Activated CD4-positive, alpha-beta T cell treated with anti-CD3 and anti-CD28 coated beads, Interleukin-2, amount 10 ng/mL, durations not matched to agents 7 days and 5 days (primary cell): ENCODE measurements at regions not wholly inside any gene's neighbourhood (a gene's known extent, or its start where the extent isn't known, plus 50 kb on each side); places are given as distances from the start of the nearest gene placed in this dataset.

ENCODE experiments used
- CTCF ChIA-PET: fragments of 350-600 bp; sonication (Branson Sonifier 250); formaldehyde crosslinking; loops from one replicate; lab custom pipeline; 2021; ENCODE audit warnings: antibody characterized with exemption; lab: Charles Lee
- POLR2A ChIA-PET: fragments of 350-600 bp; sonication (Branson Sonifier 250); formaldehyde crosslinking; loops from one replicate; lab custom pipeline; 2021; ENCODE audit warnings: antibody characterized with exemption; lab: Charles Lee
- DNase-seq: peaks from one replicate; pipeline ENCODE4 v3.0.0-alpha.2; 2020
- H3K27ac Mint-ChIP-seq: one replicate; pipeline ENCODE4 v1.8.0; 2021; ENCODE audit warnings: mild to moderate bottlenecking, moderate library complexity, mixed read lengths
- H3K27me3 Mint-ChIP-seq: one replicate; pipeline ENCODE4 v1.8.0; 2021; ENCODE audit warnings: mixed read lengths
- H3K36me3 Mint-ChIP-seq: one replicate; pipeline ENCODE4 v1.8.0; 2021; ENCODE audit warnings: low read depth, mixed read lengths
- H3K4me1 Mint-ChIP-seq: one replicate; pipeline ENCODE4 v1.8.0; 2021; ENCODE audit warnings: mixed read lengths
- H3K4me3 Mint-ChIP-seq: one replicate; pipeline ENCODE4 v1.8.0; 2021; ENCODE audit warnings: mild to moderate bottlenecking, moderate library complexity, mixed read lengths
- H3K9me3 Mint-ChIP-seq: one replicate; pipeline ENCODE4 v1.8.0; 2021; ENCODE audit warnings: mixed read lengths

DNA sequence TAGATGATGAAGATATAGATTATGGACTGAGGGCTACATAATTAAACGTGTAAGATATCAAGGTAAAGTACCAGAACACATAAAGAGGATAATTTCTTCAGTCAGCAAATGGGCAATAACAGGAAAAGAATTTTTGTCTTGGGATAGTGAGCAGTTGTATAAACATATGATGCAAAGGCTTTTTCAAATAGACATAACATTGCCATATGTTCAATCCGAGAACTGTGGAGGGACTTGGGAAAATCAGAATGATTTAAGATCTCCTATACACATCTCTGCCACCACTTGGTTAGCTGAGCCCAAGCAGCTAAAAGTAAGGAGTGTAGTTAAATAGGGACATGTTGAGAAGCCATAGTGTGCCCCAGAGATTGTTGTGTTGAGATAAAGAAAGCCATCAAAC is 287.6 kb upstream of the ZNF521 start:
- Mint-ChIP-seq H3K9me3 (peaks cover 2% of the 10 kb centered on the region), H3K27ac (no peak overlapping the region), H3K36me3 (no peaks in the 10 kb centered on the region), H3K27me3 (no peaks in the 10 kb centered on the region), H3K4me1 (no peaks in the 10 kb centered on the region), H3K4me3 (no peak overlapping the region)
- ChIA-PET CTCF (no interaction called here), POLR2A (no interaction called here)
- DNase-seq = no peak

DNA sequence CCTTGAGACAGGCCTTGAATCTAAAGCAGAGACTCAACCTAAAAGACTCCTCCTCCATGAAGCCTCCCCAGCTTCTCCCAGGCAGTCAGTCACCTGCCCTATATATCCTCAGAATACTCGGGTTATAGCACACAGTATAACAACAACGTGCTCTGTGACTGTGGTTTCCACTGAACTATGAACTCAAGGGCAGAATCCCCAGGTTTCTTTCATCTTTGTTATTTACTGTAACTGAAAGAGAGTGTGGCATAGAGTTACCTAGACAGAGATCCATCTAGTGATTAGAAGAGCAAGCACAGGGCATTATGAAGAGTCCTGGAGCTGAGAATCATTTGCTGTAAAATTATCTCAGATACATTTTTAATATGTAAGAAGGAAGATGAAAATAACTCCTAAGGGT is 281.6 kb upstream of the ZNF521 start:
- DNase-seq = no peak

GRCh38 chr18:25630682-25631081 is 278.7 kb upstream of the ZNF521 start:
- peaks cover 13% of the 10 kb centered on the region for H3K9me3 Mint-ChIP-seq
- no peak for DNase-seq
- H3K27me3 Mint-ChIP-seq = no peaks in the 10 kb centered on the region
- ChIA-PET CTCF (no interaction called here), POLR2A (no interaction called here)
- H3K36me3 Mint-ChIP-seq = no peaks in the 10 kb centered on the region
- no peak overlapping the region for H3K27ac Mint-ChIP-seq
- no peaks in the 10 kb centered on the region for H3K4me1 Mint-ChIP-seq
- H3K4me3 Mint-ChIP-seq = no peak overlapping the region

More for the DNA sequence above, 281.6 kb upstream of the ZNF521 start:
- Mint-ChIP-seq H3K4me1 (no peaks in the 10 kb centered on the region), H3K9me3 (peaks cover 3% of the 10 kb centered on the region), H3K4me3 (no peak overlapping the region), H3K27me3 (no peaks in the 10 kb centered on the region), H3K36me3 (no peaks in the 10 kb centered on the region), H3K27ac (peak overlapping the region; percentile 25)
- ChIA-PET POLR2A (interaction anchor here (0.6 kb wide), 1 partner anchor 73 kb away, joined by 3 read pairs; no protein-coding TSS in a partner anchor), CTCF (no interaction called here)

DNA sequence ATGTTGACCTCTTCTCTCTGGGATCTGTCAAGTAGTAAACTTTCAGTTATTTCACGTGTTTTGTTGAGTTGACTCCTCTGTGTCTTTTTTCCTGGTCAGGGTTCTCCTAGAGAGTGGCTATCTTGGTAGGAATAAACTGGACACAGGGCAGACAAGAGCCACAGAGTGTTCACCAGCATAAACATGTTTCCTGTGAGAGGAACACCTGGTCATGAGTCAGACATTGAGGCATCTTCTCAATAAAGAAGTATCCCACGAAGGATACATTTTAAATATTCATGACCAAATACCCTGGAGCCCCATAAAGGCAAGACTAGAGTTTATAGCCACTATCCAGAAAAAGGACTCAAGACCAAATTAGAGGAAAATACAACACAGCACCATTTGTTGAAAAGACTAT is 269.7 kb upstream of the ZNF521 start:
- Mint-ChIP-seq H3K9me3 (no peaks in the 10 kb centered on the region), H3K27me3 (no peaks in the 10 kb centered on the region), H3K36me3 (no peaks in the 10 kb centered on the region), H3K4me3 (no peak overlapping the region), H3K4me1 (no peaks in the 10 kb centered on the region), H3K27ac (no peak overlapping the region)
- CTCF ChIA-PET = no interaction called here
- no peak for DNase-seq
- POLR2A ChIA-PET = no interaction called here

DNA sequence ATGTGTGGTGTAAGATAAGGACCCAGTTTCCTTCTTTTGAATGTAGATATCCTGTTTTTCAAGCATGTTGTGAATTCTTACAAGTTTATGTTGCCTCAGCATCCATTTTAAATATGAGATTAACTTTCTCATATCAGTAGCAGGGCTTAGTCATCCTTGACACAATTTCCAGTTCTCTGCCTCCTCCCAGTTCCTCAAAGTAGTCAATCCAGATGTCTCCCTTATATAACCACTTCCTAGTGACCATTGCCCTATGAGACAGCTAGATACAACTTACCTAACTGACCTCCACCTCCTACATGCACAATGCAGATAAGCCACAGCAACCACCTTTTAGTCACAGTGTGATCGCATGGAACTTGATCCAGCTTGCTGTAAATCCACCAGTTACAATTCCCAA is 269.2 kb upstream of the ZNF521 start:
- ChIA-PET CTCF (no interaction called here), POLR2A (no interaction called here)
- DNase-seq = no peak
- no peaks in the 10 kb centered on the region for H3K4me1 Mint-ChIP-seq
- no peaks in the 10 kb centered on the region for H3K36me3 Mint-ChIP-seq
- no peak overlapping the region for H3K27ac Mint-ChIP-seq
- H3K9me3 Mint-ChIP-seq = no peaks in the 10 kb centered on the region
- H3K4me3 Mint-ChIP-seq = no peak overlapping the region
- H3K27me3 Mint-ChIP-seq = no peaks in the 10 kb centered on the region

DNA sequence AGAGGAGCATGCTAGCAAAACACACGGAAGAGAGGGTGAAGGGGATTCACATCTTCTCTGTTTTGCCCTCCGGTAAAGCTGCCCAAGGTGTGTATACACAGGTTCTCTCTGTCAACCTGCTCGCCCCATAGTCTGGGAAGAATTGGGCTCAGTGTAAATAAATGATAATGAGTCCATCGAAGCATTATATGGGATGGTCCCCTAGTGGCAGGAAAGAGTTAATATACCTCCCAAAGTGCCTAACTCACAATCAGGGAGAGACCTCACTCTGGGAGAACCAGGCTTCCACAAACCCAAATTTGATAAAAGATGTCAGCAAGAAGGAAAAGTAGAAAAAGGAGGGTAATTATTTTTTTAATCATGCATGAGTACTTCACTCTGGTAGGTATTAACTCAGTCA is 262.2 kb upstream of the ZNF521 start:
- no peak overlapping the region for H3K27ac Mint-ChIP-seq
- POLR2A ChIA-PET = no interaction called here
- no peaks in the 10 kb centered on the region for H3K9me3 Mint-ChIP-seq
- H3K27me3 Mint-ChIP-seq = no peaks in the 10 kb centered on the region
- no peaks in the 10 kb centered on the region for H3K4me1 Mint-ChIP-seq
- H3K4me3 Mint-ChIP-seq = no peak overlapping the region
- DNase-seq = no peak
- CTCF ChIA-PET = no interaction called here
- H3K36me3 Mint-ChIP-seq = no peaks in the 10 kb centered on the region

GRCh38 chr18:25612466-25612865 is 260.5 kb upstream of the ZNF521 start:
- H3K4me3 Mint-ChIP-seq = no peak overlapping the region
- no peak for DNase-seq
- POLR2A ChIA-PET = no interaction called here
- H3K4me1 Mint-ChIP-seq = no peaks in the 10 kb centered on the region
- H3K27ac Mint-ChIP-seq = no peak overlapping the region
- H3K36me3 Mint-ChIP-seq = no peaks in the 10 kb centered on the region
- H3K9me3 Mint-ChIP-seq = no peaks in the 10 kb centered on the region
- CTCF ChIA-PET = no interaction called here
- no peaks in the 10 kb centered on the region for H3K27me3 Mint-ChIP-seq

DNA sequence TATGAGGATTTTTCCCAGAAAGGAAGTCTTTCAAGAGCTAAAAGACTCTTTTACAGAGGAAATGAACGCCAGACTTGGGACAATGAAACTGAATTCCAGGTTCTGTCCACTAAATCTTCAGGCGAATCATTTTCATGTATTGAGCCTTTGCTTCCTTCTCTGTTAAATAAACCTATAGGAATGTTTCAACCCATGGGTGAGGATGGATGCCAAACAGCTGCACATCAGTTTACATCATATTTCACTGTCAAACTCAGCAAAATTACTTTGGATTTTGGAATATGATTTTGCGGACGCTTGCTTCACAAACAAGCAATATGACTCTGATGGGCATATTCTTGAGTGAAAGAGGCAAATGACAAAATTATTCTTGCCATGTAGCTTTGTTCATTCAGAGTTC is 256.1 kb upstream of the ZNF521 start:
- Mint-ChIP-seq H3K9me3 (no peaks in the 10 kb centered on the region), H3K27ac (no peak overlapping the region), H3K4me1 (no peaks in the 10 kb centered on the region), H3K27me3 (no peaks in the 10 kb centered on the region), H3K4me3 (no peak overlapping the region), H3K36me3 (no peaks in the 10 kb centered on the region)
- ChIA-PET CTCF (no interaction called here), POLR2A (no interaction called here)
- DNase-seq = no peak

- Mint-ChIP-seq H3K27ac (no peak overlapping the region), H3K9me3 (no peaks in the 10 kb centered on the region), H3K4me3 (no peak overlapping the region), H3K4me1 (no peaks in the 10 kb centered on the region), H3K27me3 (no peaks in the 10 kb centered on the region), H3K36me3 (no peaks in the 10 kb centered on the region)
- CTCF ChIA-PET = interaction anchor here (0.5 kb wide), 1 partner anchor 263 kb away, joined by 4 read pairs; no protein-coding TSS in a partner anchor
- no peak for DNase-seq
- POLR2A ChIA-PET = no interaction called here
These were observed 253.1 kb upstream of the ZNF521 start for GRCh38 chr18:25604894-25605597.

DNA sequence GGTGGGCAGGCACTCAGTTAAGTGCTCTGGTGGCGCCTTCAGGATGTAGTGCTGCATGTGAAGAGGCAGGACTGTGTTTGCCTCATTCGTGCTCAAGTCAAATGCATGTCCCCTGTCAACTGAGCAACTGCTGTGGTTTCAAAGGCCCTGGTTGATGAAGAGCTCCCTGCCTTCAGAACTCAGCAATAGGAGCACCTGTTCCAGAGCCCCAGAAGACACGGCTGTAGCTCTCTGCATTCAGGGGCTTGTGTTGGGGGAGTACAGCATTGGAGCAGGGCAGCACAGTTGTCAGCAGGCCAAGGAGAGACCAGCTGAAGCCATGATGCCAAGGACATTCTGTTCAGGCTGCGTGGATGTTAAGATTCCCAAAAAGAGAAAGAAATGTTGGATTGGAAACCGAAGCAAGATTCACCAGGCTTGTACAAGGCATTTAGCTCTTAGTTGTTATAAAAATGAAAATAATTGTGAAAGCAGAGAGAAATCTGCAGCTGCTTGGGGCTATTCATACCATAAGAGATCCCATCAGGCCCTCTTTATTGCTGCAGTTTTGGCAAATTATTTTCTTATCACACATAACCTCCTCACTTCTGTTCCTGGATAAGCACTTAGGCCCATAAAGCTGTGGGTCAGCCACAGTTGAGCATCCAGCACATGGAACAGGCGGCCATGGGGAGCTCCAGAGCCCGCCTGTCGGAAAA is 252.4 kb upstream of the ZNF521 start:
- H3K36me3 Mint-ChIP-seq = no peaks in the 10 kb centered on the region

GRCh38 chr18:25599443-25599842 is 247.5 kb upstream of the ZNF521 start:
- CTCF ChIA-PET = no interaction called here

More for the DNA sequence above, 252.4 kb upstream of the ZNF521 start:
- H3K9me3 Mint-ChIP-seq = no peaks in the 10 kb centered on the region
- no peak overlapping the region for H3K4me3 Mint-ChIP-seq
- H3K27me3 Mint-ChIP-seq = no peaks in the 10 kb centered on the region
- CTCF ChIA-PET = interaction anchor here (0.5 kb wide), 1 partner anchor 264 kb away, joined by 4 read pairs; no protein-coding TSS in a partner anchor
- no peak for DNase-seq
- POLR2A ChIA-PET = no interaction called here
- no peaks in the 10 kb centered on the region for H3K4me1 Mint-ChIP-seq
- H3K27ac Mint-ChIP-seq = no peak overlapping the region

DNA sequence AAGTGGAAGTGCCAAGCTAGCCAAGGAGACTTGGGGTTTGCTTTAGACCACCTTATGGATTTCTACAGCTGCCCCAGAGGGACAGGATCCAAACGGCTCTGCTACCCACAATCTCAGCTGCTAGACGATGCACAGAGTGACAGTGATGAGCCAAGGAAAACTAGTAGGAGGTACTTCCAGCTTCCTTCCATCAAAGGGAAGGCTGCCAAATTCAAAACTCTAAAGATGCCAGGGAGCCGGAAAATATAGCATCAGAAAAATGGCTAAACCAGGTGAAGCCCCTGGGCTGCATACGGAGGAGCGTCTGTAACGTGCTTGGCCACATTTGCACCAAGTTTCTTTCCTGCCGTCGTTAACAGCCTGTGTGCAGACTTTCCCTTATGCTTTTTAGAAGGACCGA is 245.5 kb upstream of the ZNF521 start:
- ChIA-PET CTCF (no interaction called here), POLR2A (no interaction called here)
- no peaks in the 10 kb centered on the region for H3K9me3 Mint-ChIP-seq
- no peaks in the 10 kb centered on the region for H3K4me1 Mint-ChIP-seq
- no peaks in the 10 kb centered on the region for H3K36me3 Mint-ChIP-seq
- no peak for DNase-seq
- no peak overlapping the region for H3K27ac Mint-ChIP-seq
- no peaks in the 10 kb centered on the region for H3K27me3 Mint-ChIP-seq
- no peak overlapping the region for H3K4me3 Mint-ChIP-seq

More at GRCh38 chr18:25599443-25599842, 247.5 kb upstream of the ZNF521 start:
- DNase-seq = no peak
- POLR2A ChIA-PET = no interaction called here
- no peak overlapping the region for H3K27ac Mint-ChIP-seq
- no peaks in the 10 kb centered on the region for H3K9me3 Mint-ChIP-seq
- H3K27me3 Mint-ChIP-seq = no peaks in the 10 kb centered on the region
- H3K4me1 Mint-ChIP-seq = no peaks in the 10 kb centered on the region
- H3K4me3 Mint-ChIP-seq = no peak overlapping the region
- no peaks in the 10 kb centered on the region for H3K36me3 Mint-ChIP-seq

DNA sequence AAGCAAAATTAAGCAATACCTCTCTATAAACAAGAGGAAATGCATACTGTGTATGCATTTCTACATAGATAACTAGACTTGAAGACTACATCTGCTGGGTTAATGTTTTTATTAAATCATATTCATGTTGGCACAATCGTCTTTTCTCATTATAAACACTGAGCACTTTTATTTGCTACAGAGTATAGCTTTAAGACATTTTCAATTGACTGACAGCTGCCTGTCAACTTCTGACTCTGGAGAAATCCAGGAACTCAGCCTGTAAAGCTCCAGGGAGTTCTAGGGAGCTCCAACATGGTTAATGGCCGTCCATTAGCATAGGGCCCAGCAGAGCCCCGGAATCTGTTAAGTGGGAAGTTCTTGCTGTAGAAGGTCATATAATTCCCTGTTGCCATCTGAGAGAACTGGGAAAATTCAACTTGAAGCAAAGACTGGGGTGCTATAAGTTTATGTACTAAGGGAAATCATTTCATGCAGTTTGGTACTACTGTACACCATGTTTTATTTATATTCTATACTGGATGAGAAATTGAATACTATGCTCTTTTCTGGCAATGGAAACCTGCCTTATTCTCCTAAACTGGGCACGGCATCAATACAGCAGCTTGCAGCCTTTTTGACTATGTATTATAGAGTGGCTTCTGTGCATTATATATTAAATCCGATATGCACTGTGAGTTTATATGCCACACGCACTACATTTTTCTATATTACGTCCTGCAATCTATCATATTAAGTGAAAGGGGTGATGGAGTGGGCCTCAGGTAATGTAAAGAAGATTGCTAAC is 243.5 kb upstream of the ZNF521 start:
- CTCF ChIA-PET = no interaction called here
- Mint-ChIP-seq H3K36me3 (no peaks in the 10 kb centered on the region), H3K9me3 (no peaks in the 10 kb centered on the region), H3K4me3 (no peak overlapping the region), H3K27me3 (no peaks in the 10 kb centered on the region), H3K27ac (no peak overlapping the region), H3K4me1 (no peaks in the 10 kb centered on the region)
- POLR2A ChIA-PET = no interaction called here
- no peak for DNase-seq
